LoVo (cell line): ENCODE measurements at regions not wholly inside any gene's neighbourhood (a gene's known extent, or its start where the extent isn't known, plus 50 kb on each side); places are given as distances from the start of the nearest gene placed in this dataset.
A peak's percentile ranks its signal among the peaks of the same experiment; 100 is the strongest.

Experiments used
- DNase-seq: peaks from one replicate; pipeline ENCODE4 v3.0.0-alpha.2; 2016; ENCODE audit warnings: low spot score

GRCh38 chr6:50102676-50103075 lies 52.9 kb upstream of the DEFB112 start:
- DNase-seq: no peak

GRCh38 chr6:50110587-50110986 lies 60.9 kb upstream of the DEFB112 start:
- DNase-seq: no peak

- DNase-seq: no peak
Observed at GRCh38 chr6:50112981-50113857, 63.5 kb upstream of the DEFB112 start.

- DNase-seq: no peak
Observed at GRCh38 chr6:50116390-50116789, 66.7 kb upstream of the DEFB112 start.

GRCh38 chr6:50116797-50117542 lies 67.2 kb upstream of the DEFB112 start:
- DNase-seq: no peak

- no peak for DNase-seq
Observed at GRCh38 chr6:50120300-50120699, 70.6 kb upstream of the DEFB112 start.

- DNase-seq: no peak
Observed at GRCh38 chr6:50123688-50124087, 74.0 kb upstream of the DEFB112 start.

GRCh38 chr6:50124572-50124971 lies 74.8 kb upstream of the DEFB112 start:
- DNase-seq: no peak

- peak; percentile 28 for DNase-seq
Observed at GRCh38 chr6:50128420-50129005, 78.8 kb upstream of the DEFB112 start.

GRCh38 chr6:50135968-50136367 lies 86.2 kb upstream of the DEFB112 start:
- no peak for DNase-seq

- DNase-seq: no peak
Observed at GRCh38 chr6:50141100-50141499, 91.4 kb upstream of the DEFB112 start.

GRCh38 chr6:50143011-50143719 lies 93.4 kb upstream of the DEFB112 start:
- no peak for DNase-seq

- peak; percentile 6 for DNase-seq
Observed at GRCh38 chr6:50145125-50145524, 95.4 kb upstream of the DEFB112 start.

- DNase-seq: no peak
Observed at GRCh38 chr6:50147371-50147770, 97.6 kb upstream of the DEFB112 start.

- DNase-seq: no peak
Observed at GRCh38 chr6:50180646-50181045, 130.9 kb upstream of the DEFB112 start.

GRCh38 chr6:50185006-50185405 lies 135.3 kb upstream of the DEFB112 start:
- no peak for DNase-seq

- no peak for DNase-seq
Observed at GRCh38 chr6:50187351-50187921, 137.7 kb upstream of the DEFB112 start.

GRCh38 chr6:50198245-50198644 lies 148.5 kb upstream of the DEFB112 start:
- DNase-seq: no peak

- no peak for DNase-seq
Observed at GRCh38 chr6:50202766-50203165, 153.0 kb upstream of the DEFB112 start.

GRCh38 chr6:50211582-50211981 lies 161.9 kb upstream of the DEFB112 start:
- DNase-seq: no peak

- no peak for DNase-seq
Observed at GRCh38 chr6:50213146-50213545, 163.4 kb upstream of the DEFB112 start.

- DNase-seq: no peak
Observed at GRCh38 chr6:50214937-50215336, 165.2 kb upstream of the DEFB112 start.
